GM20000 (cell line): ENCODE measurements at regions not wholly inside any gene's neighbourhood (a gene's known extent, or its start where the extent isn't known, plus 50 kb on each side); places are given as distances from the start of the nearest gene placed in this dataset.

Experiments used
- DNase-seq: peaks from one replicate; pipeline ENCODE4 v3.0.0; 2012; ENCODE audit warnings: low spot score
- TF ChIP-seq, protein P1 (sequence below): IDR thresholded peaks from 2 replicates; pipeline ENCODE4 v1.5.1; 2012; ENCODE audit warnings: mild to moderate bottlenecking, control low read depth; ENCODE audit errors: extremely low read depth, missing control alignments

DNA sequence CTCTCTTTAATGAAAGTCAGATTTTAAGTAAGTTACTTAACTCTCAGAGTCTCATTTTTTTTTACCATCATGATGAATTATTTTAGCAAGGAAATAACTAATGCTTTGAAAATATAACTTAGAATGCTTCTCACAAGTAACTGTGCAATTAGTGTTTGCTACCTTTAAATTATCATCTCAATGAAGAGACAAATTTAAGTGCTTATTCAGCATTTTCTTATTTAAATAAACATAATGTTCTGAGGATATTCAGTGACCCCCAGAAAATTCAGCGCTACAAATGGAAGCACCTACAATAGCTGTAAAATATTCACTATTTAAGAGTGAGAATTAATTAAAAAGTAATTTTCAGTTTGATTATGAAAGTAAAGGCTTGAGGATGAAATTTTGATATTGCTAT lies 527.2 kb downstream of the SLITRK1 start:
- TF ChIP-seq, protein P1, sequence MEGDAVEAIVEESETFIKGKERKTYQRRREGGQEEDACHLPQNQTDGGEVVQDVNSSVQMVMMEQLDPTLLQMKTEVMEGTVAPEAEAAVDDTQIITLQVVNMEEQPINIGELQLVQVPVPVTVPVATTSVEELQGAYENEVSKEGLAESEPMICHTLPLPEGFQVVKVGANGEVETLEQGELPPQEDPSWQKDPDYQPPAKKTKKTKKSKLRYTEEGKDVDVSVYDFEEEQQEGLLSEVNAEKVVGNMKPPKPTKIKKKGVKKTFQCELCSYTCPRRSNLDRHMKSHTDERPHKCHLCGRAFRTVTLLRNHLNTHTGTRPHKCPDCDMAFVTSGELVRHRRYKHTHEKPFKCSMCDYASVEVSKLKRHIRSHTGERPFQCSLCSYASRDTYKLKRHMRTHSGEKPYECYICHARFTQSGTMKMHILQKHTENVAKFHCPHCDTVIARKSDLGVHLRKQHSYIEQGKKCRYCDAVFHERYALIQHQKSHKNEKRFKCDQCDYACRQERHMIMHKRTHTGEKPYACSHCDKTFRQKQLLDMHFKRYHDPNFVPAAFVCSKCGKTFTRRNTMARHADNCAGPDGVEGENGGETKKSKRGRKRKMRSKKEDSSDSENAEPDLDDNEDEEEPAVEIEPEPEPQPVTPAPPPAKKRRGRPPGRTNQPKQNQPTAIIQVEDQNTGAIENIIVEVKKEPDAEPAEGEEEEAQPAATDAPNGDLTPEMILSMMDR: no peak

DNA sequence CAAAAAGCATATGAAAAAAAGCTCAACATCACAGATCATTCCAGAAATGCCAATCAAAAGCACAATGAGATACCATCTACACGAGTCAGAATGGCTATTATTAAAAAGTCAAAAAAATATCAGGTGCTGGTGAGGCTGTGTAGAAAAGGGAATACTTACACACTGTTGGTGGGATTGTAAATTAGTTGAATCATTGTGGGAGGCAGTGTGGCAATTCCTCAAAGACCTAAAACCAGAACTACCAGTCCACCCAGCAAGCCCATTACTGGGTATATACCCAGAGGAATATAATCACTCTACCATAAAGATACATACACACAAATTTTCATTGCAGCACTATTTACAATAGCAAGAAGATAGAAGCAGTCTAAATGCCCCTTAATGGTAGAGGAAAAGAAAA lies 529.9 kb downstream of the SLITRK1 start:
- TF ChIP-seq, protein P1: no peak
- no peak for DNase-seq

More for the DNA sequence above, 527.2 kb downstream of the SLITRK1 start:
- no peak for DNase-seq

DNA sequence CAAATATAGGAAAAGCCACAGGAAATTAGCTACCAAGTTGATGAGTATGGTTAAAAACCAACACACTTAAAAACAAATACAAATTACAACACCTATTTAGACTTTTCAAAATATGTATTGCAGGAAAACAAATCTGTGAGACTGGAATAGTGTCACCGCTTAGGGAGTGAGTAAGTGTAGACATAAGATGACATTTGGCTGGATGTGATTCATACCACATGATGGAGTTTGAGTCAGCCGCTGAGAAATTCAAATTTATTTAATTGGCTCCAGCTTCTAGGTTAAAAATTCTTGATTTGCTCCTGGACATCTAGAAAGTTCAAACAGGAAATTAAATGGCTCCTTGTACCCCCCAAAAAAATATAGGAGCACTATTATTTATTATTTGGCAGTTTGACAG lies 531.7 kb downstream of the SLITRK1 start:
- no peak for DNase-seq
- TF ChIP-seq, protein P1: no peak

DNA sequence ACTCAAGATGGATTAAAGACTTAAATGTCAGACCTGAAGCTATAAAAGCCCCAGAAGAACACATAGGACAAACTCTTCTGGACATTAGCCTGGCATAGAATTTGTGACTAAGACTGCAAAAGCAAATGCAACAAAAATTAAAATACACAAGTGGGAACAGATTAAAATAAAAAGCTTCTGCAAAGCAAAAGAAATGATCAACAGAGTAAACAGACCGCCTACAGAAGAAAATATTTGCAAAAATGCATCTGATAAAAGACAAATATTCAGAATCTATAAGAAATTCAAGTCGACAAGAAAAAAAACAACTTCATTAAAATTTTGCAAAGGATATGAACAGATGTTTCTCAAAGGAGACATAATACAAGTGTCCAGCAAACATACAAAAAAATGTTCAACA lies 537.8 kb downstream of the SLITRK1 start:
- TF ChIP-seq, protein P1: no peak
- DNase-seq: no peak

DNA sequence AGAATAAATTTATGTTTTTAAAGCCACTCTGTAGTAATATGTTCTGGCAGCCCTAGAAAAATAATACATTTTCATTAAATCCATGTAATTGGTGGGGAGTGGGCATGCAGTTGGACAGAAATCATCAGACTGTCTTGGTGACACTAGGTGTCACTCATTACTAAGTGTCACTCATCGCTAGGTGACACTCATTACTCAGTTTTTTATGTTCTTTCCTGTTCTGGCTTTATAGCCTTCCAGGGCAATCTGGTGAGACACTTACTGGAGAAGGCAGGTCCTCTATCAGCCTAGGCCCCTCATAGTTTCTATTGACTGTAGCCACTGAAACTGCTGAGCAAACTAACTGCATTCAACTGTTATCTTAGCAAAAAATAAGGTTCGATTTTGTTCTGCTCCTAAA lies 542.1 kb downstream of the SLITRK1 start:
- TF ChIP-seq, protein P1: no peak
- no peak for DNase-seq

DNA sequence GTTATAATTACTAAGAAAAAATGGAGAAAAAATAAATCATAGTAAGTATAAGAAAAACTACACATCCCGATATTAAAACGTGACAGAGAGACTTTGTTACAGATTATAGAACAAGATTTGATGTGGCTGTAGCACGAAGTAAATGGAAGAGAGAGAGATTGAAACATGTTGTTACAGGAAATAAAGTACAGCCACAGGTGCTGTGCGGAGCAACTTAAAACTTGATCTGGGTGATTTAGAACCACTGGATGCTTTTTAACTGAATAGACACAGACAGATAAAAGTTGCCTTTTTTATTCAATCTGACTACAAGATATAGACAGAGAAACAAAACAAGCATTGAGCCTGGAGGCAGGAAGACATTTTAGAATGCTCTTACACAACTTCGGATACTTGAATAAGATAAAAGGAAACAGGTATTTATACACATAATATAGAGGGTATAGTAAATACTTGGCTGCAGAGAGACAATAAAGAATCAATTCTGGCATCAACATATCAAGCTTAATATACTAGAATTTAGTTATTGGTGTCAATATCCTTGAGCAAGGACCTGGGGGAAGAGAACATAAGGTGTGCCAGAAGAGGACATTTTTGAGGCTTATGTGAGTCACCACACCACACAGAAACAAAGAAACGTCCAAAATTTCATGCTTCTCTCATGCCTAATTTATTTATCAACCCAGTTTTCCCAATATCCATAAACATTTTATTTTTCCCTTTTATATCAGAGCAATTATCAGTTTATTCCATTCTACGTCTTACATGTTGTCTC lies 548.5 kb downstream of the SLITRK1 start:
- TF ChIP-seq, protein P1: no peak
- no peak for DNase-seq

DNA sequence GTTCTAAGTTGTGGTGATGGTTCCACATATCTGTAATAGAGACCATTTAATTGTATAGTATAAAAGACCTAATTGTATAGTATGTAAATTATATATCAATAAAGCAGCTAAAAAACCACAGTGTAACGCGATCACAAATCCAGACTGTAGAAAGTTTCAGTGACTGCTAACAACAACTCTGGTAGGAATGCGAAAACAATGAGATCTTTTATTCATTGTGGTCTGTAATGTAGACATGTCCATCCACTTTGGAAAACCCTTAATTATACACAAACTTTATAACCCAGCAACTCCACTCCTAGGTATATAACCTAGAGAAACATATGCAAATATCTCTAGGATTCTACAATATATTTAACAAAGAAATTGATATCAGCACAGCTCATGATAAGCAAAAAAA lies 549.5 kb downstream of the SLITRK1 start:
- DNase-seq: no peak
- TF ChIP-seq, protein P1: no peak
